IMR-90 (cell line): ENCODE measurements at regions not wholly inside any gene's neighbourhood (a gene's known extent, or its start where the extent isn't known, plus 50 kb on each side); places are given as distances from the start of the nearest gene placed in this dataset.

ENCODE experiments used
- ATAC-seq: fragments of 200-7000 bp; cut with Tn5 transposase; 2 replicates; pipeline ENCODE4 v1.9.1; 2020; ENCODE audit warnings: low read depth, mild to moderate bottlenecking, moderate library complexity
- BruUV-seq: library from RNA; stranded (reverse); fragments of 400-500 nt; replicated peaks from 2 replicates; lab custom pipeline; 2021; lab: Mats Ljungman, UMichigan
- CTCF ChIA-PET: fragments of 300-600 bp; formaldehyde crosslinking; extraction: SDS; loops from one replicate; lab custom pipeline; 2021; ENCODE audit warnings: antibody characterized with exemption; lab: Yijun Ruan, JAX
- POLR2A ChIA-PET: fragments of 300-600 bp; sonication (Branson Sonifier 250); formaldehyde crosslinking; loops from one replicate; lab custom pipeline; 2022; ENCODE audit warnings: antibody characterized with exemption; ENCODE audit not compliant: unreplicated experiment; lab: Charles Lee
- DNase-seq: peaks from one replicate; pipeline ENCODE4 v3.0.0; 2013
- H2AFZ ChIP-seq: replicated peaks from 2 replicates; pipeline ENCODE3; 2013; ENCODE audit warnings: low read length, mild to moderate bottlenecking; ENCODE audit not compliant: poor library complexity
- H2AK5ac ChIP-seq: 2 replicates; pipeline ENCODE4 v1.6.1; 2013; ENCODE audit warnings: low read depth, low read length, inconsistent platforms
- H2AK9ac ChIP-seq: replicated peaks from 2 replicates; pipeline ENCODE3; 2013; ENCODE audit warnings: mild to moderate bottlenecking, low read depth, low read length, moderate library complexity; ENCODE audit not compliant: poor library complexity
- H2BK120ac ChIP-seq: 2 replicates; pipeline ENCODE4 v1.6.1; 2013; ENCODE audit warnings: low read depth, low read length, inconsistent platforms
- H2BK15ac ChIP-seq: 3 replicates; pipeline ENCODE4 v1.6.1; 2013; ENCODE audit warnings: low read depth, low read length, inconsistent platforms
- H2BK20ac ChIP-seq: 2 replicates; pipeline ENCODE4 v1.6.1; 2013; ENCODE audit warnings: low read depth, mild to moderate bottlenecking, inconsistent platforms, low read length, moderate library complexity
- H2BK5ac ChIP-seq: 2 replicates; pipeline ENCODE4 v1.6.1; 2013; ENCODE audit warnings: mild to moderate bottlenecking, low read depth, low read length, inconsistent platforms; ENCODE audit not compliant: poor library complexity, severe bottlenecking
- H3K14ac ChIP-seq: replicated peaks from 2 replicates; pipeline ENCODE4 v1.6.1; 2013; ENCODE audit warnings: low read depth, low read length, inconsistent platforms
- H3K18ac ChIP-seq: 2 replicates; pipeline ENCODE4 v1.6.1; 2013; ENCODE audit warnings: low read depth, low read length, control low read depth
- H3K23ac ChIP-seq: 2 replicates; pipeline ENCODE4 v1.6.1; 2013; ENCODE audit warnings: low read depth, low read length, inconsistent platforms
- H3K27ac ChIP-seq: 2 replicates; pipeline ENCODE4 v1.5.1; 2013; ENCODE audit warnings: mild to moderate bottlenecking, control low read depth, low read length; ENCODE audit not compliant: insufficient read depth
- H3K27me3 ChIP-seq: 2 replicates; pipeline ENCODE4 v1.6.1; 2013; ENCODE audit warnings: low read length; ENCODE audit not compliant: control insufficient read depth, insufficient read depth
- H3K36me3 ChIP-seq: 2 replicates; pipeline ENCODE4 v1.6.1; 2013; ENCODE audit warnings: low read length, mixed read lengths; ENCODE audit not compliant: control insufficient read depth, insufficient read depth
- H3K4ac ChIP-seq: 2 replicates; pipeline ENCODE4 v1.6.1; 2013; ENCODE audit warnings: low read depth, low read length, inconsistent platforms
- H3K4me1 ChIP-seq: 2 replicates; pipeline ENCODE4 v1.6.1; 2013; ENCODE audit warnings: low read length, mixed read lengths; ENCODE audit not compliant: control insufficient read depth, insufficient read depth
- H3K4me2 ChIP-seq: 2 replicates; pipeline ENCODE4 v1.6.1; 2013; ENCODE audit warnings: low read depth, mild to moderate bottlenecking, control low read depth, low read length, moderate library complexity
- H3K4me3 ChIP-seq: 2 replicates; pipeline ENCODE4 v1.5.1; 2013; ENCODE audit warnings: low read depth, mild to moderate bottlenecking, control low read depth, low read length, moderate library complexity; ENCODE audit not compliant: insufficient read depth
- H3K56ac ChIP-seq: 2 replicates; pipeline ENCODE4 v1.6.1; 2013; ENCODE audit warnings: low read length, inconsistent platforms; ENCODE audit not compliant: insufficient read depth; ENCODE audit errors: extremely low read depth
- H3K79me1 ChIP-seq, 2 experiments: 2 replicates each; pipeline ENCODE4 v1.6.1; 2013; ENCODE audit warnings: low read length in 2 of 2, inconsistent platforms in 1 of 2, low read depth in 1 of 2
- H3K9ac ChIP-seq: 2 replicates; pipeline ENCODE4 v1.6.1; 2013; ENCODE audit warnings: low read depth, low read length, control low read depth
- H3K9me1 ChIP-seq: 2 replicates; pipeline ENCODE4 v1.6.1; 2013; ENCODE audit warnings: low read length, inconsistent platforms; ENCODE audit not compliant: insufficient read depth
- H3K9me3 ChIP-seq: 2 replicates; pipeline ENCODE4 v1.6.1; 2013; ENCODE audit warnings: low read length; ENCODE audit not compliant: control insufficient read depth, insufficient read depth
- H4K20me1 ChIP-seq: 2 replicates; pipeline ENCODE4 v1.6.1; 2013; ENCODE audit warnings: low read length, inconsistent platforms; ENCODE audit not compliant: insufficient read depth
- H4K5ac ChIP-seq: 2 replicates; pipeline ENCODE4 v1.6.1; 2013; ENCODE audit warnings: mild to moderate bottlenecking, low read depth, low read length, control low read depth
- H4K8ac ChIP-seq, 2 experiments: 2 replicates each; pipeline ENCODE4 v1.6.1; 2013; ENCODE audit warnings: low read depth in 2 of 2, low read length in 2 of 2, control low read depth in 1 of 2, inconsistent platforms in 1 of 2
- H4K91ac ChIP-seq: 2 replicates; pipeline ENCODE4 v1.6.1; 2013; ENCODE audit warnings: low read depth, low read length, inconsistent platforms; ENCODE audit not compliant: insufficient read depth
- BHLHE40 ChIP-seq: fragments of 150-350 bp; IDR thresholded peaks from 2 replicates; pipeline ENCODE4 v1.6.1; 2016; ENCODE audit warnings: mild to moderate bottlenecking, low read depth, low read length
- CEBPB ChIP-seq: IDR thresholded peaks from 2 replicates; pipeline ENCODE4 v1.6.1; 2012; ENCODE audit warnings: low read depth, low read length, improper control_type of control experiment
- CHD1 ChIP-seq: IDR thresholded peaks from 2 replicates; pipeline ENCODE4 v1.6.1; 2012; ENCODE audit warnings: low read depth, low read length, improper control_type of control experiment
- CTCF ChIP-seq: conservative IDR thresholded peaks from 2 replicates; pipeline ENCODE4 v1.5.1; 2012; ENCODE audit warnings: mild to moderate bottlenecking, low read depth, low read length, improper control_type of control experiment
- ELK1 ChIP-seq: fragments of 150-350 bp; IDR thresholded peaks from 2 replicates; pipeline ENCODE4 v1.6.1; 2016; ENCODE audit warnings: low read depth, mild to moderate bottlenecking, low read length, moderate library complexity, borderline replicate concordance
- FOS ChIP-seq: fragments of 150-350 bp; IDR thresholded peaks from 2 replicates; pipeline ENCODE4 v1.6.1; 2016; ENCODE audit warnings: low read depth, low read length
- MAZ ChIP-seq: IDR thresholded peaks from 2 replicates; pipeline ENCODE4 v1.6.1; 2012; ENCODE audit warnings: low read depth, mild to moderate bottlenecking, low read length, improper control_type of control experiment, moderate library complexity, borderline replicate concordance
- MXI1 ChIP-seq: IDR thresholded peaks from 2 replicates; pipeline ENCODE4 v1.6.1; 2012; ENCODE audit warnings: low read depth, mild to moderate bottlenecking, low read length, moderate library complexity, borderline replicate concordance
- NFE2L2 ChIP-seq: fragments of 150-350 bp; IDR thresholded peaks from 2 replicates; pipeline ENCODE4 v1.6.1; 2016; ENCODE audit warnings: low read depth, mild to moderate bottlenecking, low read length
- POLR2A ChIP-seq: IDR thresholded peaks from 2 replicates; pipeline ENCODE4 v1.6.1; 2012; ENCODE audit warnings: mild to moderate bottlenecking, low read depth, low read length
- RAD21 ChIP-seq: IDR thresholded peaks from 2 replicates; pipeline ENCODE4 v1.6.1; 2012; ENCODE audit warnings: low read length, improper control_type of control experiment
- RCOR1 ChIP-seq: IDR thresholded peaks from 2 replicates; pipeline ENCODE4 v1.6.1; 2012; ENCODE audit warnings: mild to moderate bottlenecking, low read length, improper control_type of control experiment; ENCODE audit not compliant: insufficient replicate concordance
- RFX5 ChIP-seq: IDR thresholded peaks from 2 replicates; pipeline ENCODE4 v1.8.0; 2012; ENCODE audit warnings: low read depth, mild to moderate bottlenecking, low read length, moderate library complexity
- SMC3 ChIP-seq: fragments of 150-350 bp; IDR thresholded peaks from 2 replicates; pipeline ENCODE4 v1.6.1; 2016; ENCODE audit warnings: low read depth, mild to moderate bottlenecking, antibody characterized with exemption, low read length, moderate library complexity
- WGBS, 2 experiments: methylation state at CpG; one replicate each; pipeline versions ENCODE4 v1.1.5 to v1.1.7; 2013; ENCODE audit warnings: missing lambda C conversion rate in 2 of 2; ENCODE audit not compliant: insufficient read length in 1 of 2; ENCODE audit errors: extremely low coverage in 2 of 2; 5-methylcytosine and 5-hydroxymethylcytosine counted together
- dilution Hi-C: fragments of 300-500 bp; cut with HindIII; formaldehyde crosslinking; loops from one replicate; pipeline ENCODE4 v1.14.3; 2018; ENCODE audit warnings: low sequenced_read_pairs; ENCODE audit not compliant: unreplicated experiment
- in situ Hi-C: fragments of 300-500 bp; cut with MboI; formaldehyde crosslinking; loops from 3 replicates; pipeline ENCODE4 v1.14.3; 2019; ENCODE audit warnings: low sequenced_read_pairs, inconsistent platforms, mixed read lengths
- intact Hi-C: fragments of 100-400 bp; cut with micrococcal nuclease; formaldehyde crosslinking; loops from 2 replicates; pipeline ENCODE4 v1.10.0; 2022
- TF ChIP-seq, protein P1 (sequence below): fragments of 150-350 bp; IDR thresholded peaks from 2 replicates; pipeline ENCODE4 v1.6.1; 2017; ENCODE audit warnings: mild to moderate bottlenecking, antibody characterized with exemption, low read length, low read depth

GRCh38 chr13:40460116-40460515 lies 206.3 kb downstream of the FOXO1 start:
- Histone ChIP-seq H3K4me3 (no peak overlapping the region), H2BK20ac (no peak overlapping the region), H3K56ac (no peak overlapping the region), H3K27ac (no peak overlapping the region), H3K4ac (no peak overlapping the region), H3K36me3 (no peaks in the 10 kb centered on the region), H4K8ac (no peak overlapping the region), H2BK15ac (no peak overlapping the region), H2AFZ (no peak overlapping the region), H4K20me1 (no peaks in the 10 kb centered on the region), H3K9me3 (no peaks in the 10 kb centered on the region), H3K18ac (no peak overlapping the region), H2BK5ac (no peak overlapping the region), H4K5ac (no peak overlapping the region), H3K14ac (no peak overlapping the region), H4K91ac (no peak overlapping the region), H3K4me2 (no peak overlapping the region), H3K9ac (no peak overlapping the region), H3K9me1 (no peaks in the 10 kb centered on the region), H2AK9ac (no peak overlapping the region), H3K23ac (no peak overlapping the region), H2BK120ac (no peak overlapping the region), H3K27me3 (no peaks in the 10 kb centered on the region; the same call in 1 of the 2 replicates), H3K79me1 (no peaks in the 10 kb centered on the region), H3K4me1 (no peaks in the 10 kb centered on the region), H2AK5ac (no peak overlapping the region)
- BruUV-seq: no TSS peak
- TF ChIP-seq MAZ (no peak), RAD21 (no peak), ELK1 (no peak), BHLHE40 (no peak), POLR2A (no peak), RFX5 (no peak), RCOR1 (no peak), FOS (no peak), CTCF (no peak), CEBPB (no peak), NFE2L2 (no peak), CHD1 (no peak), MXI1 (no peak), SMC3 (no peak)
- TF ChIP-seq, protein P1, sequence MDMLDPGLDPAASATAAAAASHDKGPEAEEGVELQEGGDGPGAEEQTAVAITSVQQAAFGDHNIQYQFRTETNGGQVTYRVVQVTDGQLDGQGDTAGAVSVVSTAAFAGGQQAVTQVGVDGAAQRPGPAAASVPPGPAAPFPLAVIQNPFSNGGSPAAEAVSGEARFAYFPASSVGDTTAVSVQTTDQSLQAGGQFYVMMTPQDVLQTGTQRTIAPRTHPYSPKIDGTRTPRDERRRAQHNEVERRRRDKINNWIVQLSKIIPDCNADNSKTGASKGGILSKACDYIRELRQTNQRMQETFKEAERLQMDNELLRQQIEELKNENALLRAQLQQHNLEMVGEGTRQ: no peak
- intact Hi-C loops: no loop called here
- WGBS, 2 experiments: 56% methylated on average over 2 of the region's 3 CpGs; no CpG with 5 or more reads in 1 of the 2 experiments
- dilution Hi-C loops: no loop called here
- ATAC-seq (no peak), DNase-seq (no peak)
- in situ Hi-C loops: no loop called here
- POLR2A ChIA-PET: no interaction called here
- CTCF ChIA-PET: no interaction called here
